Fibroblast of gingiva (primary cell): ENCODE measurements at regions not wholly inside any gene's neighbourhood (a gene's known extent, or its start where the extent isn't known, plus 50 kb on each side); places are given as distances from the start of the nearest gene placed in this dataset.

Experiments
- DNase-seq: peaks from one replicate; pipeline ENCODE4 v3.0.0-alpha.2; 2011; ENCODE audit warnings: low read depth

GRCh38 chr18:45312555-45313126, 302.6 kb upstream of the SLC14A2 start:
- no peak for DNase-seq

GRCh38 chr18:45316127-45316526, 299.1 kb upstream of the SLC14A2 start:
- DNase-seq: no peak

- no peak for DNase-seq
Measured at GRCh38 chr18:45317948-45318640, 297.2 kb upstream of the SLC14A2 start.

- DNase-seq: peak; percentile 79
Measured at GRCh38 chr18:45320724-45321123, 294.6 kb upstream of the SLC14A2 start.

GRCh38 chr18:45321520-45321919, 293.8 kb upstream of the SLC14A2 start:
- no peak for DNase-seq

GRCh38 chr18:45322343-45322742, 292.9 kb upstream of the SLC14A2 start:
- DNase-seq: no peak

GRCh38 chr18:45324101-45324494, 291.2 kb upstream of the SLC14A2 start:
- DNase-seq: no peak

- DNase-seq: peak; percentile 97
Measured at GRCh38 chr18:45324495-45325113, 290.7 kb upstream of the SLC14A2 start.

GRCh38 chr18:45325778-45326177, 289.5 kb upstream of the SLC14A2 start:
- no peak for DNase-seq

GRCh38 chr18:45326505-45326904, 288.8 kb upstream of the SLC14A2 start:
- DNase-seq: no peak

GRCh38 chr18:45328296-45328695, 287.0 kb upstream of the SLC14A2 start:
- DNase-seq: no peak

- peak; percentile 70 for DNase-seq
Measured at GRCh38 chr18:45328811-45329210, 286.5 kb upstream of the SLC14A2 start.

- no peak for DNase-seq
Measured at GRCh38 chr18:45329316-45329715, 286.0 kb upstream of the SLC14A2 start.

- no peak for DNase-seq
Measured at GRCh38 chr18:45330170-45330594, 285.1 kb upstream of the SLC14A2 start.

- DNase-seq: no peak
Measured at GRCh38 chr18:45332871-45333270, 282.4 kb upstream of the SLC14A2 start.

- no peak for DNase-seq
Measured at GRCh38 chr18:45334191-45334590, 281.1 kb upstream of the SLC14A2 start.

GRCh38 chr18:45335282-45336043, 279.8 kb upstream of the SLC14A2 start:
- DNase-seq: no peak

- no peak for DNase-seq
Measured at GRCh38 chr18:45336448-45336847, 278.8 kb upstream of the SLC14A2 start.

- no peak for DNase-seq
Measured at GRCh38 chr18:45337477-45337876, 277.8 kb upstream of the SLC14A2 start.

GRCh38 chr18:45339810-45340550, 275.3 kb upstream of the SLC14A2 start:
- DNase-seq: no peak

GRCh38 chr18:45340884-45341283, 274.4 kb upstream of the SLC14A2 start:
- no peak for DNase-seq

- DNase-seq: no peak
Measured at GRCh38 chr18:45341454-45341853, 273.8 kb upstream of the SLC14A2 start.
